ENCODE measurements at regions not wholly inside any gene's neighbourhood (a gene's known extent, or its start where the extent isn't known, plus 50 kb on each side); places are given as distances from the start of the nearest gene placed in this dataset.

- no peak for DNase-seq
Observed at GRCh38 chr11:11173316-11174025, 179.6 kb downstream of the CSNK2A3 start.

DNA sequence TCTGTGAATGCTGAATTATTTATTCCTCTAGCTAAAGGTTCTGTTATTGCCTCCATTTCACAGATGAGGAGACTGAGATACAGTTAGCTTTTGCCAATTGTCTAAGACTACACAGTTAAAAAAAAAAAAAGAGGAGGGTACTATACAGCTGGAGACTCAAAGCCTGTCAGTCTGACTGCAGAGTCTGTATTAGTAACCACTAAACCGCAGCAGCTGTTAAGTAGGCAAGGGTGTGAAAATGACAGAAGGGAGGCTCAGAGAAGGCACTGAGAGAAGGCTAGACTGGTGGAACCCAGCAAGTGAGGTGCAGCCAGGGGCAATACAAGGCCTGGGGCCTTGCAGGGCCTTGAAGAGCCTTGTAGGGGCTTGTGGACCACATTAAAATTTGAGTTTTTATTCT lies 181.2 kb downstream of the CSNK2A3 start:
- no peak for DNase-seq

DNA sequence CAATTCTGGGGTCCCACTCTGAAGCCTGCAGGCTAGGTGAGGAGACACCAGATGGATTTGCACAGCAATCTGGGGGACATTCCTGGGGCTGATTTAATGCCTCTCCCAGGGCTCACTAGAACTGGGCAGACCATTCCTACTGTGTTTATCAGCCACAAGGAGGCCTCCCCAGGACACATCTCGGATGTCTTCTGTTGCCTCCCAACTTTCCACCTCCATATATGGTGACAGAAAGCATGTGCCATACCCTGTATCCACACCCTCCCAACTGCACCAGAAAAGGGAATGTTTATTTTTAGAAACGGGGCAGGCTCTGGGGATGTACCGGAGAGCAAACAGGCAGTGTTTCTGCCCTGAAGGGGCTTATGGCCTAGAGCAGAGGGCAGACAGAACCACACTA lies 181.8 kb downstream of the CSNK2A3 start:
- DNase-seq, result no peak

DNA sequence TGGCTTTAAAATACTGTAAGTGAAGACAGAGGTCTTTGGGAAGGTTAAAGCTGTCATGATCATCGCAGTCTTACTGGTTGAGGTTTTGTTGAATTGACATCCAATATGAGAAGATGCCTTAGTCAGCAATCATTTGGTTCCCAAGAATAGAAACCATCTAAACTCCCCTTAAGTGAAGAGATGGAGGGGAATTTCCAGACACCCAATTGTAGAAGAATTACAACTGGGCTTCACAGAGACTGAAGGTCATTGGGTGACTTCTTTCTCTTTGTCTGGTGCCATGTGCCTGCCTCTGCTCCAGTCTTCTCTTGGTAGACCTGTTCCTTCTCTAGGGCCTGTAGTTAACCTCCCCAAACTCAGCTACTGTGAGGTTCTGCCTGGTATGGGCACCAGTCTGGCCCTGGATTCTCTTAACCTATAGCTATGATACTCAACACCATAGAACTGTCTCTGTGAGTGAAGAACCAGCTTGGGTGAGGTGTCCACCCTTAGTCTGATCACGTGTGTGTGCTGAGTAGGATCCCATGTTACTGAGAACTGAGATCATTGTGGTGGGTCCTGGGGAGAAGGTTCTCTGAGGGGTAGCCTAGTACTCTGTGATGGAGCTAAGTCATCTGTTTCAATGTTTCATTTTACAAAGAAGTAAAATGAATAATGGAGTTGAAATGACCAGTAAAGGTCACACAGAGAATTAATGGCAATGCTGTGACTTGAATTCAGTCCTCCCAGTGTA lies 182.5 kb downstream of the CSNK2A3 start:
- DNase-seq, result no peak

GRCh38 chr11:11169715-11170351 lies 183.2 kb downstream of the CSNK2A3 start:
- no peak for DNase-seq

- DNase-seq, result no peak
Observed at GRCh38 chr11:11167806-11168205, 185.2 kb downstream of the CSNK2A3 start.

- no peak for DNase-seq
Observed at GRCh38 chr11:11164334-11164690, 188.7 kb downstream of the CSNK2A3 start.

DNA sequence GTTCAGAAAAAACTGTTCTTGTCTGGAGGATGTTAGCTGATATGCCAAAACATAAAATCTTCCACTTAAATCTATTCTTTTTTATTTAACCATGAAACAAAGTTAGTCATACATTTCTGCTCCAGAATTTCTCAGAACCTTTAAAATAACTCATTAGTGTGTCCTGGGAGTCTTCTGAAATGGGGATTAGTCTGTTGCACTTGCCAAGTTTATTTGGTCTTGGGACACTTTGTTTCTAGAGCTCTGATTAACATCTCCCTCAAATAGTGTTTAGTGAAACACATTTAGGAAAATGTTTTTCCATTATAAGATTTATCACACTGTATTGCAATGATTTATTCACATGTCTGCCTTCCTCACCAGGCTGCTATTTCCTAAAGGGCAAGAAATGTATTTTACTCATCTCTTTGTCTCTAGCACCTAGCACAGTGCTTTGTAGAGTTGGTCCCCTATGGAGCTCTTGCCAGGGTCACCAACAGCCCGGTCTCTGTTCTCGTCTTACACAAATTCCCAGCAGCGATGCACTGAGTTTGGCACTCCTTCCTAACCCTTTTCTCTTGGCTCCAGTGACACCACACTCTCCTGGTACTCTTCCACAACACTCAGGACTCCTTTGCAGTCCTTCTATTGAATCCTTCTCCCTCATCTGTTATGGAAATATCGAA lies 189.2 kb downstream of the CSNK2A3 start:
- no peak for DNase-seq

GRCh38 chr11:11163236-11163635 lies 189.8 kb downstream of the CSNK2A3 start:
- DNase-seq, result no peak

GRCh38 chr11:11157185-11157584 lies 195.9 kb downstream of the CSNK2A3 start:
- peak; percentile 64 for DNase-seq

GRCh38 chr11:11155962-11156815 lies 196.9 kb downstream of the CSNK2A3 start:
- DNase-seq, result peak; percentile 61

DNA sequence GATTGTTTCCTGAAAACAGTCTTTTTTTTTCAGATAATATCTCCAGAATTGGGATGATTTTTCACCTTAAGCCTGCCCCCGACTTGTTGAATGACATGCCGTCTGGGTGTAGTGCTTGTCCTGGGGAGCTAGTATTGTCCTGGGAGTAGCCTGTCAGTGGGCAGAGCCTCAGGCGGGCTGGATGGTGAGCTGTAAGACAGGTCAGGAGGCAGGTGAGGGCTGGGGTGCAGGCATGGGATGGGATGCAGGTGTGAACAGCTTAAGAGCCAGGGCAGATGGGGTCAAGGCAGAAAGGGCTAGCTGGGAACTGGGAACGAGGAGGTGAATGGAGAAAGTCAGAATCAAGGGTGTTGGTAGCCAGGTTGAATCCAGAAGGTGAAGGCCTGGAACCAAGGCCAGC lies 200.2 kb downstream of the CSNK2A3 start:
- no peak for DNase-seq

GRCh38 chr11:11149671-11150459 lies 203.2 kb downstream of the CSNK2A3 start:
- no peak for DNase-seq

DNA sequence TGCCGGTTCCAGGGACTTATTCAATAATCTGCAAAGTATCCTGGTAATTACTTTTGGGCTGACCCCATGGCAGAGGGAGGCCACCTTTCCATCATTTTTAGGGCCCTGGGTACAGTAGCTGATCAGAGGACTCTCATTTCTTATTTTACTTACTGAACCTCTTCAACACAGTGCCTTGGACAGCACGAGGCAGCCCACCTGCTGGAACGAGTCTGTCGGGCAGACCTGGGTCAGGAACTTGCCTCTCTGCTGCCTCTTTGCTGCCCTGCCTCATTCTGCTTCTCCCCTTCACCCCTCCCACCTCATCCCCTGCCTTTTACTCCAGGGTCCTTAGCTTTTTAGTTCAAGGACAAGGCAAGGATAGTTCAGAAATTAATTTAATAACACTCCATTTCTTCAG lies 204.5 kb downstream of the CSNK2A3 start:
- no peak for DNase-seq

- DNase-seq, result peak; percentile 32
Observed at GRCh38 chr11:11148104-11148509, 204.9 kb downstream of the CSNK2A3 start.

DNA sequence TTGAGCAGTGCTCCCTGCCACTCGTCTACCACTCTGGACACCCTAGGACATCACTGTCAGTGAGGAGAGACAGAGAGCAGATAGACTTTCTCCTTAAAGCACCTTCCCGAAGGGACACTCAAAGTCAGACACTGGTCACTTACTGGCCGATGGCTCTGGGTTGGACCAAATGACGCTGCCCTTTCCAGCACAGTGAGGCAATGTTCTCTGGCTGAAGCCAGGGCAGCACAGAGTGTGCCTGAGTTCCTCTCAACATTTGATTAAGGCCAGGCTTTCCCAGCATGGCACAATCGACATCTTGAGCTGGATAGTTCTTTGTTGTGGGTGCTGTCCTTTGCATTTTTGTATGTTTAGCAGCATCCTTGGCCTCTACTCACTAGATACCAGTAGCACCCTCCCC lies 206.2 kb downstream of the CSNK2A3 start:
- no peak for DNase-seq

DNA sequence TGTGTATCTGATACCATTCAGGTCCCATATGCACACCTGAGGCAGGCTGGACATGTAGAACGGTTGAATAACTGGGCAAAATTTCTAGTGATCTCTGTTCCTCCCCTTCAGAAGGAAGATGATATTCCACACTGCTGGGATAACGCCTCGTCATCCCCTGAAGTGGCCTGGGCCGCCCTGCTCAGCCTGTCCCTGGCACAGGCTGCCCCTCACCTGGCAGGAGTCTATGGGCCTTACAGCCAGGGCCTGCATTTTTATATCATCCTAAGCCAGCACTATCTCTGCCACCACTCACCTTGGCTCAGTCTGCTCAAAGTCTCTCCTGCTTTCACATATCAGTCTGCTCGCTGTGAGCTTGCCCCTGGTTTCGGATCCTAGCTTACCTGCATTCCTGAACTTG lies 209.2 kb downstream of the CSNK2A3 start:
- DNase-seq, result no peak

GRCh38 chr11:11142430-11142829 lies 210.6 kb downstream of the CSNK2A3 start:
- DNase-seq, result no peak

DNA sequence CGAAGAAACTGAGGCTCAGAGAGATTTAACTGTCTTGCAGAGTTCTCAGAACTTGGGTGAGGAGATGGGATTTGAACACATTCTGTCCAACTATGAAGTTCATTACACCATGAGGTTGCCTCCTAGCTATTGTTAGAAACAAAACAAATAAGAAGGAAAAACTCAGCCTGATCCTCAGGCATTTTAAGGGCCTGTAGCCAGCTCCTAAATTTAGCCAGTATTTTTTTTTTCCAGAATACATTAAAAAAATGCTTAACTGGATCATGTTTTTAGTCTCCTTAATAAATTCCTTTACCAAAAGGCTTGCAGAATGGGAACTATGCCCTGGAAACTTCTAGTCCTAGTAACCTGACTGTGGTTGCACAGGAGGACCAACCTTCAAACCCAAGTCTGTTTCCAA lies 212.0 kb downstream of the CSNK2A3 start:
- DNase-seq, result no peak

- no peak for DNase-seq
Observed at GRCh38 chr11:11140510-11140909, 212.5 kb downstream of the CSNK2A3 start.

DNA sequence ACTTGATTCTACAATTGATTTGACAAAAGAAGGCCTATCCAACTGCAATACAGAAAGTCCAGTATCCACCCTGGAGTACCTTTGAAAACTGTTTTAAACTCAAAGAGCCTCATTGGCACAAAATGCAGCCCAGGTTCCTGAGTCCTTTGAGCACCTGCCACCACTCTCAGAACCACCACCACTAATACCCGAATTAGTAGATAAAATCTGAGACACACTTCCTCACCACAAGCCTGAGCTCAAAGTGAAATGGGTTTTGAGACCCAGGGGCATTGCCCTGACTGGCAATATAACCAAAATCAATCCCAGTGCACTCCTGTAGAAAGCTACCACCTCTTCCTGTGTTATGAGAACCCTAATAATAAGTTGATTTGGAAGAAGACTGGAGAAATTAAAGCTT lies 215.7 kb downstream of the CSNK2A3 start:
- no peak for DNase-seq

Data from activated naive CD4-positive, alpha-beta T cell treated with anti-CD3 and anti-CD28 coated beads, Interleukin-2, amount 50 U/mL, for 16 hours (primary cell).